GM20000 (cell line): ENCODE measurements at regions not wholly inside any gene's neighbourhood (a gene's known extent, or its start where the extent isn't known, plus 50 kb on each side); places are given as distances from the start of the nearest gene placed in this dataset.

ENCODE experiments used
- DNase-seq: peaks from one replicate; pipeline ENCODE4 v3.0.0; 2012; ENCODE audit warnings: low spot score
- TF ChIP-seq, protein P1 (sequence below): IDR thresholded peaks from 2 replicates; pipeline ENCODE4 v1.5.1; 2012; ENCODE audit warnings: mild to moderate bottlenecking, control low read depth; ENCODE audit errors: extremely low read depth, missing control alignments

GRCh38 chr6:40804905-40805304 lies 217.7 kb upstream of the LRFN2 start:
- no peak for DNase-seq
- TF ChIP-seq, protein P1, sequence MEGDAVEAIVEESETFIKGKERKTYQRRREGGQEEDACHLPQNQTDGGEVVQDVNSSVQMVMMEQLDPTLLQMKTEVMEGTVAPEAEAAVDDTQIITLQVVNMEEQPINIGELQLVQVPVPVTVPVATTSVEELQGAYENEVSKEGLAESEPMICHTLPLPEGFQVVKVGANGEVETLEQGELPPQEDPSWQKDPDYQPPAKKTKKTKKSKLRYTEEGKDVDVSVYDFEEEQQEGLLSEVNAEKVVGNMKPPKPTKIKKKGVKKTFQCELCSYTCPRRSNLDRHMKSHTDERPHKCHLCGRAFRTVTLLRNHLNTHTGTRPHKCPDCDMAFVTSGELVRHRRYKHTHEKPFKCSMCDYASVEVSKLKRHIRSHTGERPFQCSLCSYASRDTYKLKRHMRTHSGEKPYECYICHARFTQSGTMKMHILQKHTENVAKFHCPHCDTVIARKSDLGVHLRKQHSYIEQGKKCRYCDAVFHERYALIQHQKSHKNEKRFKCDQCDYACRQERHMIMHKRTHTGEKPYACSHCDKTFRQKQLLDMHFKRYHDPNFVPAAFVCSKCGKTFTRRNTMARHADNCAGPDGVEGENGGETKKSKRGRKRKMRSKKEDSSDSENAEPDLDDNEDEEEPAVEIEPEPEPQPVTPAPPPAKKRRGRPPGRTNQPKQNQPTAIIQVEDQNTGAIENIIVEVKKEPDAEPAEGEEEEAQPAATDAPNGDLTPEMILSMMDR, result no peak

DNA sequence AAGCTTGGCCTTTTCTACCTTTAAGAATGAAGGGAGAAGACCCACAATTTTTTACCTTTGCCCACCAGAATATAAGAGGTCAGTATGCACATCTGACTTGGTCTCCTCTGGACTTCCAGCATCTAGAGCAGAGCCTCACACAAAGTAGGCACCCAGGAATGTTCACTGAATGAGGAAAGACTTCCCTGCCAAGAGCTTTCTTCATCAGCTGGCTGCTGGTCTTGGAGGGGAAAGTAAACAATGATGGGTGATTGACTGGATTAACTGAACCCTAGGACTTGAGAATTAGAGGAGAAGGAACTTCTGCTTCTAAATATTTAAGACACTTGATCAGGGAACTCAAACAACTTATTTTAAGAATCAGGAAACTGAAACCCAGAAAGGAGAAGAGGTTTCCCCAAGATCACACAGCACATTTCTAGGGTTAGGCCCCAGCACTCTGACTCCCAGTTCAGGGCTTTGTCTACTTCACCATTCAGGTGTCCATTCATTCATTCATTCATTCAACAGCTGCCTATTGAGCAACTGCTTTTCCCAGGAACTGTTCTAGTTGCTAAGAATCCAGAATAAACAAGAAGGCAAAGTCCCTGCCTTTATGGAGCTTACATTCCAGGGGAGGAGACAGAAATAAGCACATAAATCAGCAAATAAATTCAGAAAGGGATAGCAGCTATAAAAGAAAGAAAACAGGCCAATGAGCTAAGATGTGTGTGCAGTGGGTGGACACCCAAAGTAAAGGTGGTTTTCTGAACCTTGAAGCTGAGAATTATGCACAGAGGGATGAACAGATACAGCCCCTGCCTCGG lies 216.9 kb upstream of the LRFN2 start:
- no peak for DNase-seq
- TF ChIP-seq, protein P1, result no peak

DNA sequence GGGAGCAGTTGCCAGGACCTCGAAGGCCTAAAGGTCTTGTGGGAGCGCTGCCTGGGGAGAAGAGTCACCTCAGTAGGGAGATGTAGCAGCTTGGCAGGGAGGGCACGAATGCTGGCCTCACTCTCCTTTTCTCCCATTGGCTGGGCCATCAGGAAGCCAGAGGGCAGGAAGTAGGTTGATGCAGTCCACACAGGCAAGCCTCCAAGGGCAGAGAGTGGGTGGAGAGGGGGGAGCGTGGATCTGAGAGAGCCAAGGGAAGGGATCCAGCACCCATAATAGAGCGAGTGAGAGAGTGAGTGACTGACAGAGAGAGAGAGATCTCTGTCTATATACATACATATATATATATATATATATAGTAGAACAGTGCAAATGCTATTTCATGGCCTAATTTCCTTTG lies 215.3 kb upstream of the LRFN2 start:
- TF ChIP-seq, protein P1, result no peak
- no peak for DNase-seq

- TF ChIP-seq, protein P1, result no peak
- no peak for DNase-seq
These were observed 212.4 kb upstream of the LRFN2 start for GRCh38 chr6:40799296-40800140.

DNA sequence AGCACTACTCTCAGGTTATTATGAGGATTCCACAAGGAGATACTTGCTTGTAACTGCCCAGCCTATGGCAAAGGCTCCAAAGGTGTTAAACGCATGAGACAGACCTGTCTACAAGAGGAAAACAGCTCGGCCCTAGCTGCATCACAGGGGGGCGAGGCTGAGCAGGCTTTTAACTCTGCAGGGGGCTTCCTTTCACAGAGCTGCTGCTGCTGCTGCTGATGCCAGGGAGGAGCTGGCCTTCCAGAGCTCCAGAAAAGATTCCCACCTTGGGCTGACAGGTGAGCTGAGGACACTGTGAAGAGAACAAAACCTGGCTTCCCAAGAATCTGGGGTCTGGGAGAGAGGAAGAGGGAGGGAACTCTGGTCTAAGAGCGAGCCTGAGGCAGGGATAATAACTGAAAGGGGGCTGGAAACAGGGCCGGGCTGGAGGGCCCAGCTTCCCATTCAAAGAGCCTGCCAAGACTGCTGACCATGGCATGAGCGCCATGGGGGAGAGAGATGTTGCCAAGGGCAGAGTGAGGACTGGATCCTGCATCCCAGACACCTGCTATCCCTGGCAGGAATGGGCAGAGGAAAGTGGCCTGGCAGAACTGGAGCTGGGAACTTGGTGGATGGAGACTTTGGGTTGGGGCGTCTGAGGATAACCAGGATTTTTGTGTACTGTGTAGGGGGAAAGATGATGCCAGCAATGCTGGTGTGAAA lies 211.1 kb upstream of the LRFN2 start:
- no peak for DNase-seq
- TF ChIP-seq, protein P1, result no peak

DNA sequence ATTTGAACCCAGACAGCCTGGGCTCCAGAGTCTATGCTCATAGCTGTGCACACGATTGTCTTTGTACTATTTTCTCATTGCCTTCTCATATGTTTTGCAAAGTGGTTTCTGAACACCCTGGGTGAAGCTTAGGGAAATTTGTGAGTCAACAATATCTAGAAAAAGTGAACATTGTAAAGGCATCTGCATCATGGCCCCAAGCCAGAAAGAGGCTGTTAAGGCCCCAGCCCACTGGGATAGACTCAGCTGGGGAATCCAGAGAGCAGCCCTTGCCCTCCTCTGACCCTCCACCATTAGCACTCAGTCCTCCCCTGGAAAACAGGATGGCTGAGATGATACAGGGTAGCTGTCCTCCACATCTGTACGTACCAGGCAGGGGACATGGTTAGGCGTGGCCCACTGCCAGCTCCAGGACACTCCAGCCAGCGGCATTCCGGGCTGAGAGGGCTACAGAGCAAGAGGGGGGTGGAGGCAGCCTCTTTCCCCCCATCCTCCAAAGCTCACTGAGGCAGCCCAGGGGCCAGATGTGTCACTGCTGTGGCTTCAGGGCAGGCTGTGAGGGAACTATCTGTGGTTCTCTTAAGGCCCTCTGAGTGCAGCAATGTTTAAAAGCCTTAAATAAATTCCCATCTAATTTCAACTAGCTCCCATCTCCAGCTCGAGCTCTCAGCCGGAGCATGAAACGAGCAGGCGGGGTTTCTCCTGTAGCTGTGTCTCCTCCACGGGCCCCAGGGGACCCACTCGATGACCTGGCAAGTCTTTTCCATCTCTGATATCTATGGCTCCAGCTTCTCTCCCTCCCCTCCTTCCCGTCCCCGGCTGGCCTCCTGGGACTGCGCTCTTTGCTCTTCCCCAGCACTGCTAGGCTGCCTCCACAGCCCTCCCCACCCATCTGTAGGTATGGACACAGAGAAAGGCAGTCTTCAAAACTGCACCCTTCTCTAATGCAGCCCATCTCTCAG lies 209.4 kb upstream of the LRFN2 start:
- DNase-seq, result no peak
- TF ChIP-seq, protein P1, result no peak
